ENCODE measurements at regions not wholly inside any gene's neighbourhood (a gene's known extent, or its start where the extent isn't known, plus 50 kb on each side); places are given as distances from the start of the nearest gene placed in this dataset.

- no peak overlapping the region for H2BK120ac ChIP-seq (ENCODE audit: low read depth, low read length, poor library complexity, severe bottlenecking)
- no peak overlapping the region for H3T11ph ChIP-seq (ENCODE audit: low read length)
- H3K18ac ChIP-seq (ENCODE audit: insufficient read length, low read depth, low read length) = no peak overlapping the region
- H3K9me3 ChIP-seq (ENCODE audit: control insufficient read depth, low read depth, low read length) = no peaks in the 10 kb centered on the region
- H2BK5ac ChIP-seq (ENCODE audit: insufficient read length, low read length) = no peak overlapping the region
- Mint-ChIP-seq H3K27me3 (ENCODE audit: low read depth) (no peaks in the 10 kb centered on the region; the same call in 1 of the 2 replicates), H3K9me3 (no peaks in the 10 kb centered on the region; a peak in 1 of 5 replicates), H3K36me3 (ENCODE audit: insufficient read depth in 1 of 3, low read depth in 3 of 3) (no peaks in the 10 kb centered on the region), H3K4me3 (no peak overlapping the region), H3K4me1 (peaks cover 2 to 5% of the 10 kb centered on the region in 2 experiments; a peak in 1 of 4 replicates), H3K27ac (no peak overlapping the region)
- H2BK12ac ChIP-seq (ENCODE audit: insufficient read length, low read depth, low read length) = no peak overlapping the region
- H3K4me1 ChIP-seq (ENCODE audit: insufficient read depth, low read length) = no peaks in the 10 kb centered on the region
- no peak overlapping the region for H3K56ac ChIP-seq (ENCODE audit: insufficient read length, low read depth, low read length)
- H2BK20ac ChIP-seq (ENCODE audit: low read depth, low read length, poor library complexity, severe bottlenecking) = no peak overlapping the region
- H3K4ac ChIP-seq (ENCODE audit: low read depth, low read length) = no peak overlapping the region
- no peak overlapping the region for H3K4me2 ChIP-seq (ENCODE audit: insufficient read depth, insufficient read length, low read length)
- no peak overlapping the region for H4K91ac ChIP-seq (ENCODE audit: insufficient read length, low read depth, low read length)
- H3K27me3 ChIP-seq (ENCODE audit: insufficient read depth, low read length) = no peaks in the 10 kb centered on the region
- H3K79me2 ChIP-seq (ENCODE audit: insufficient read depth, low read length) = no peaks in the 10 kb centered on the region
- H4K8ac ChIP-seq (replicated peaks; ENCODE audit: insufficient read length, low read depth, low read length) = no peak overlapping the region
- no peak for DNase-seq
- peaks cover 2% of the 10 kb centered on the region for H3K23me2 ChIP-seq (ENCODE audit: insufficient read length, low read depth, low read length, poor library complexity, severe bottlenecking)
- TF ChIP-seq CTCF (conservative IDR thresholded peaks at IDR 0.05) = no peak
- no peak overlapping the region for H3K9ac ChIP-seq (ENCODE audit: extremely low read depth, insufficient read length, low read length)
- no peak overlapping the region for H3K23ac ChIP-seq (ENCODE audit: insufficient read length, low read depth, low read length)
- no CpG with 5 or more reads among the region's 13 CpGs for WGBS (ENCODE audit: extremely low coverage, insufficient read length, low lambda C conversion rate)
- no peaks in the 10 kb centered on the region for H4K20me1 ChIP-seq (ENCODE audit: control insufficient read depth, insufficient read depth, insufficient read length)
- no peak overlapping the region for H2BK15ac ChIP-seq (ENCODE audit: low read depth, low read length)
- H3K27ac ChIP-seq (ENCODE audit: insufficient read length, low read depth, low read length) = no peak overlapping the region
- H3K79me1 ChIP-seq (ENCODE audit: insufficient read depth, low read depth, low read length, poor library complexity, severe bottlenecking) = no peaks in the 10 kb centered on the region
- H4K5ac ChIP-seq (ENCODE audit: insufficient read length, low read depth, low read length) = no peak overlapping the region
- H2AFZ ChIP-seq (ENCODE audit: low read length) = no peak overlapping the region
- no peak overlapping the region for H2AK5ac ChIP-seq (ENCODE audit: insufficient read length, low read length)
- H3K14ac ChIP-seq (ENCODE audit: insufficient read depth, low read length) = no peak overlapping the region; the same call in 1 of the 2 replicates
Observed at GRCh38 chr5:3852161-3852916, 256.7 kb downstream of the IRX1 start.

Data from H9 (cell line).